Panc1 (cell line): ENCODE measurements at regions not wholly inside any gene's neighbourhood (a gene's known extent, or its start where the extent isn't known, plus 50 kb on each side); places are given as distances from the start of the nearest gene placed in this dataset.

ENCODE experiments used
- CTCF ChIP-seq: fragments of 450-650 bp; IDR thresholded peaks from 2 replicates; pipeline ENCODE4 v1.5.1; 2017; ENCODE audit warnings: mild to moderate bottlenecking
- POLR2AphosphoS5 ChIP-seq: IDR thresholded peaks from 2 replicates; pipeline ENCODE4 v1.6.1; 2012; ENCODE audit warnings: mild to moderate bottlenecking, low read depth, low read length, moderate library complexity
- SIN3A ChIP-seq: IDR thresholded peaks from 2 replicates; pipeline ENCODE4 v1.6.1; 2012; ENCODE audit warnings: low read depth, mild to moderate bottlenecking, low read length, moderate library complexity, borderline replicate concordance; ENCODE audit not compliant: insufficient read depth
- TCF7L2 ChIP-seq: IDR thresholded peaks from 2 replicates; pipeline ENCODE4 v1.6.1; 2011; ENCODE audit warnings: mild to moderate bottlenecking, low read depth, low read length, inconsistent platforms

GRCh38 chr5:99243111-99243510, 314.3 kb upstream of the CHD1 start:
- TF ChIP-seq POLR2AphosphoS5 (no peak), SIN3A (no peak), TCF7L2 (no peak), CTCF (no peak)
